Aorta (tissue), 5 donors: ENCODE measurements at regions not wholly inside any gene's neighbourhood (a gene's known extent, or its start where the extent isn't known, plus 50 kb on each side); places are given as distances from the start of the nearest gene placed in this dataset.
A peak's percentile ranks its signal among the peaks of the same experiment; 100 is the strongest.

ENCODE experiments used
- ATAC-seq: fragments of 200-7000 bp; cut with Tn5 transposase; one replicate; pipeline ENCODE4 v1.9.1; 2022; ENCODE audit warnings: moderate library complexity; ENCODE audit not compliant: low FRiP score
- DNase-seq, 2 donors: peaks; one replicate each; pipeline ENCODE4 v3.0.0-alpha.2; 2020
- H3K27ac ChIP-seq, 2 donors: one replicate each; pipeline ENCODE4 v1.5.1; 2013; ENCODE audit warnings: low read length in 2 of 2, mild to moderate bottlenecking in 2 of 2, moderate library complexity in 2 of 2, control low read depth in 1 of 2, inconsistent platforms in 1 of 2, low read depth in 1 of 2
- H3K27me3 ChIP-seq, 2 donors: one replicate each; pipeline ENCODE4 v1.6.1; 2013; ENCODE audit warnings: control low read depth in 1 of 2, low read length in 1 of 2, mild to moderate bottlenecking in 1 of 2, moderate library complexity in 1 of 2; ENCODE audit not compliant: insufficient read depth in 2 of 2, control insufficient read depth in 1 of 2
- H3K36me3 ChIP-seq, 2 donors: one replicate each; pipeline ENCODE4 v1.6.1; 2013; ENCODE audit warnings: control low read depth in 1 of 2, low read length in 1 of 2, mild to moderate bottlenecking in 1 of 2; ENCODE audit not compliant: insufficient read depth in 2 of 2, control insufficient read depth in 1 of 2
- H3K4me1 ChIP-seq, 2 donors: one replicate each; pipeline ENCODE4 v1.6.1; 2013; ENCODE audit warnings: low read length in 2 of 2, control low read depth in 1 of 2, mild to moderate bottlenecking in 1 of 2, moderate library complexity in 1 of 2; ENCODE audit not compliant: insufficient read depth in 2 of 2, control insufficient read depth in 1 of 2
- H3K4me3 ChIP-seq, 2 donors: one replicate each; pipeline ENCODE4 v1.5.1; 2013; ENCODE audit warnings: low read length in 2 of 2, control low read depth in 1 of 2, mild to moderate bottlenecking in 1 of 2
- H3K9me3 ChIP-seq: one replicate; pipeline ENCODE4 v1.6.1; 2013; ENCODE audit warnings: mild to moderate bottlenecking, low read length; ENCODE audit not compliant: control insufficient read depth
- WGBS, 2 donors: extraction: QIAGEN DNeasy Blood & Tissue Kit; methylation state at CpG; one replicate each; pipeline ENCODE4 v1.1.7; 2013; 5-methylcytosine and 5-hydroxymethylcytosine counted together
- intact Hi-C, 2 donors: fragments of 100-400 bp; cut with DNase I; formaldehyde crosslinking; loops; one replicate each; pipeline versions ENCODE4 v1.14.2 to v1.15.0; 2022
- donor health status: healthy with polysubstance abuse.
- donor health status: Bipolar disorder and iron deficiency.
- donor health status: DM: no; HTN: no; CAD: no.
- donor health status: DM: no; HTN: no; CAD: no.
- donor health status: DM: yes; HTN: yes; CAD: no.

- no peaks in the 10 kb centered on the region for H3K9me3 ChIP-seq
- no peak for DNase-seq
- no peak overlapping the region for H3K27ac ChIP-seq
- no peaks in the 10 kb centered on the region for H3K36me3 ChIP-seq
- H3K4me1 ChIP-seq: no peaks in the 10 kb centered on the region
- intact Hi-C loops: no loop called here
- WGBS, 2 donors: 92 to 94% methylated on average over 5 to 6 of the region's 6 CpGs
- no peak for ATAC-seq
- H3K4me3 ChIP-seq: no peak overlapping the region
- H3K27me3 ChIP-seq: peaks cover 0 to 2% of the 10 kb centered on the region in 2 donors
These were observed 204.8 kb upstream of the PARD3B start for GRCh38 chr2:204340511-204340910.

DNA sequence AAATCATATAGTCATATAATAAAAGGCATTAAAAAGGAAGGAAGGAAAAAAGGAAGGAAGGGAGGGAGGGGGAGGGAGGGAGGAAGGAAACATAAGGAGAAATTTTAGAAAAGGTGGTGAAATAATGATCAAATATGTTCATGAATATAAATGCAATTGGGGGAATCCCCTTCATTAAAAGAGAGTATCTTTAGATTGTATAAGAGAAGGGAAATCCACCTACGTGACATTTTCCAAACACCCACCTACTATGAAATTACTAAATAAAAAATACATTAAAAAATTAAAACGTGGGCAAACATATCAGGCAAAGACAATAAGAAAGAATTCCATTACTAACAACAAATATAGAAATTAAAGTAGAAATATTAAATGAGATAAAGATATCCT is 203.4 kb upstream of the PARD3B start:
- no peaks in the 10 kb centered on the region for H3K9me3 ChIP-seq
- no peaks in the 10 kb centered on the region for H3K4me1 ChIP-seq
- no peak for DNase-seq
- no peaks in the 10 kb centered on the region for H3K36me3 ChIP-seq
- peaks cover 0 to 2% of the 10 kb centered on the region in 2 donors for H3K27me3 ChIP-seq
- no peak overlapping the region for H3K27ac ChIP-seq
- ATAC-seq: no peak
- no peak overlapping the region for H3K4me3 ChIP-seq
- WGBS, 2 donors: 78 to 82% methylated on average over 2 of the region's 2 CpGs
- intact Hi-C loops: no loop called here

GRCh38 chr2:204343685-204344084 is 201.6 kb upstream of the PARD3B start:
- intact Hi-C loops: no loop called here
- no peak for ATAC-seq

GRCh38 chr2:204344119-204344518 is 201.2 kb upstream of the PARD3B start:
- Histone ChIP-seq H3K4me1 (no peaks in the 10 kb centered on the region), H3K4me3 (no peak overlapping the region), H3K36me3 (no peaks in the 10 kb centered on the region), H3K9me3 (no peaks in the 10 kb centered on the region), H3K27ac (no peak overlapping the region), H3K27me3 (peaks cover 0 to 2% of the 10 kb centered on the region in 2 donors)
- WGBS, 2 donors: 63 to 77% methylated on average over 2 of the region's 2 CpGs
- no peak for DNase-seq
- intact Hi-C loops: no loop called here
- no peak for ATAC-seq

More at GRCh38 chr2:204343685-204344084, 201.6 kb upstream of the PARD3B start:
- no peak for DNase-seq
- Histone ChIP-seq H3K36me3 (no peaks in the 10 kb centered on the region), H3K9me3 (no peaks in the 10 kb centered on the region), H3K4me1 (no peaks in the 10 kb centered on the region), H3K4me3 (no peak overlapping the region), H3K27ac (no peak overlapping the region), H3K27me3 (peaks cover 0 to 2% of the 10 kb centered on the region in 2 donors)
- WGBS, 2 donors: 93 to 95% methylated on average over 2 of the region's 2 CpGs

- intact Hi-C loops: no loop called here
- Histone ChIP-seq H3K9me3 (no peaks in the 10 kb centered on the region), H3K4me1 (no peaks in the 10 kb centered on the region), H3K27ac (no peak overlapping the region), H3K4me3 (no peak overlapping the region), H3K36me3 (no peaks in the 10 kb centered on the region), H3K27me3 (peaks cover 0 to 2% of the 10 kb centered on the region in 2 donors)
- no peak for ATAC-seq
- DNase-seq: no peak
- whole genome bisulfite sequencing, 2 donors: 90 to 91% methylated on average over 3 of the region's 3 CpGs
These were observed 198.4 kb upstream of the PARD3B start for GRCh38 chr2:204346906-204347305.

GRCh38 chr2:204353823-204354222 is 191.5 kb upstream of the PARD3B start:
- Histone ChIP-seq H3K27me3 (no peaks in the 10 kb centered on the region), H3K36me3 (no peaks in the 10 kb centered on the region), H3K4me3 (no peak overlapping the region), H3K9me3 (no peaks in the 10 kb centered on the region), H3K4me1 (no peaks in the 10 kb centered on the region), H3K27ac (no peak overlapping the region)
- DNase-seq: no peak
- WGBS, 2 donors: 27 to 33% methylated on average over 4 of the region's 4 CpGs
- peak; percentile 62 for ATAC-seq
- intact Hi-C loops: no loop called here

- WGBS, 2 donors: 77 to 84% methylated on average over 2 of the region's 2 CpGs
- no peaks in the 10 kb centered on the region for H3K9me3 ChIP-seq
- no peak overlapping the region for H3K4me3 ChIP-seq
- H3K27ac ChIP-seq: no peak overlapping the region
- no peaks in the 10 kb centered on the region for H3K36me3 ChIP-seq
- intact Hi-C loops: no loop called here
- H3K27me3 ChIP-seq: no peaks in the 10 kb centered on the region
- no peaks in the 10 kb centered on the region for H3K4me1 ChIP-seq
- ATAC-seq: no peak
- no peak for DNase-seq
These were observed 190.8 kb upstream of the PARD3B start for GRCh38 chr2:204354442-204354856.

DNA sequence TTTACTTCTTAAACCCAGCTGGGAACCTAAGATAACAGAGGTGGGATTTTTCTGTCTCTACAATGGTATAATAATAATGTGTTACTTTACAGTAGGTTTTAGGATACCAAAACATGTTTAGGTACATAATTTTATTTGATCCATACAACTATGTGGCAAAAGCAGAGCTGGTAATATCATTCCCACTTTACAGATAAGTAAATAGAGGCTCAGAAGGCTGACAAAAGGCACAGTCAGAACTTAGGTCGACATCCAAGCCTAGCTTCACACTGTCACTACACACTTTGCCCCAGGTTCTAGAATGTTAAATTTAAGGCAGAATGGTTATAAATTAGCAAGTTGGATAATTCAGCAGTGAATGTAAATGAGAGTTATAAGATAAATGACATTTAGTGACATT is 189.6 kb upstream of the PARD3B start:
- no peak for DNase-seq
- Histone ChIP-seq H3K36me3 (no peaks in the 10 kb centered on the region), H3K4me1 (no peaks in the 10 kb centered on the region), H3K27ac (no peak overlapping the region), H3K27me3 (no peaks in the 10 kb centered on the region), H3K4me3 (no peak overlapping the region), H3K9me3 (no peaks in the 10 kb centered on the region)
- no peak for ATAC-seq
- WGBS, 2 donors: 71 to 78% methylated on average over 1 of the region's 1 CpG
- intact Hi-C loops: no loop called here

- Histone ChIP-seq H3K36me3 (no peaks in the 10 kb centered on the region), H3K4me1 (no peaks in the 10 kb centered on the region), H3K4me3 (no peak overlapping the region), H3K9me3 (no peaks in the 10 kb centered on the region), H3K27ac (no peak overlapping the region), H3K27me3 (no peaks in the 10 kb centered on the region)
- 73% methylated on average over 4 of the region's 4 CpGs for WGBS, 2 donors
- no peak for ATAC-seq
- intact Hi-C loops: no loop called here
- no peak for DNase-seq
These were observed 189.1 kb upstream of the PARD3B start for GRCh38 chr2:204356151-204356641.
